Caco-2 (cell line): ENCODE measurements at regions not wholly inside any gene's neighbourhood (a gene's known extent, or its start where the extent isn't known, plus 50 kb on each side); places are given as distances from the start of the nearest gene placed in this dataset.

Experiments
- BruUV-seq: library from RNA; stranded (reverse); fragments of 400-500 nt; replicated peaks from 2 replicates; lab custom pipeline; 2021; lab: Mats Ljungman, UMichigan
- CTCF ChIA-PET: fragments of 300-600 bp; sonication (Branson Sonifier 250); formaldehyde crosslinking; loops from one replicate; lab custom pipeline; 2022; ENCODE audit warnings: antibody characterized with exemption; lab: Charles Lee
- POLR2A ChIA-PET: fragments of 300-600 bp; sonication (Branson Sonifier 250); formaldehyde crosslinking; loops from one replicate; lab custom pipeline; 2022; ENCODE audit warnings: antibody characterized with exemption; lab: Charles Lee
- DNase-seq, 2 experiments: peaks; one replicate each; pipeline versions ENCODE4 v3.0.0 to v3.0.0-alpha.2; 2020 to 2022
- H3K27me3 ChIP-seq: replicated peaks from 2 replicates; pipeline ENCODE4 v1.6.0; 2011; ENCODE audit warnings: low read length; ENCODE audit not compliant: control insufficient read depth, insufficient read depth
- H3K36me3 ChIP-seq: 2 replicates; pipeline ENCODE4 v1.5.1; 2011; ENCODE audit warnings: low read length; ENCODE audit not compliant: control insufficient read depth, insufficient read depth
- H3K4me1 ChIP-seq: fragments of 250-450 bp; sonication (Bioruptor Pico); 2 replicates; pipeline ENCODE4 v1.5.1; 2020; ENCODE audit warnings: mild to moderate bottlenecking
- H3K4me3 ChIP-seq: 2 replicates; pipeline ENCODE4 v1.5.1; 2011; ENCODE audit warnings: low read depth, mild to moderate bottlenecking, control low read depth, low read length
- H3K9me3 ChIP-seq: fragments of 250-450 bp; sonication (Bioruptor Pico); 2 replicates; pipeline ENCODE4 v1.5.1; 2020; ENCODE audit warnings: mild to moderate bottlenecking, moderate library complexity
- H3K27ac Mint-ChIP-seq: one replicate; pipeline ENCODE4 v1.8.0; 2022; ENCODE audit warnings: mixed read lengths; ENCODE audit not compliant: unreplicated experiment
- H3K27me3 Mint-ChIP-seq: one replicate; pipeline ENCODE4 v1.8.0; 2022; ENCODE audit warnings: mixed read lengths; ENCODE audit not compliant: insufficient read depth, unreplicated experiment
- H3K36me3 Mint-ChIP-seq: one replicate; pipeline ENCODE4 v1.8.0; 2022; ENCODE audit warnings: mild to moderate bottlenecking, mixed read lengths; ENCODE audit not compliant: insufficient read depth, unreplicated experiment
- H3K4me1 Mint-ChIP-seq: one replicate; pipeline ENCODE4 v1.8.0; 2022; ENCODE audit warnings: low read depth, mixed read lengths; ENCODE audit not compliant: unreplicated experiment
- H3K4me3 Mint-ChIP-seq: one replicate; pipeline ENCODE4 v1.8.0; 2022; ENCODE audit warnings: mild to moderate bottlenecking, moderate library complexity, mixed read lengths; ENCODE audit not compliant: unreplicated experiment
- H3K9me3 Mint-ChIP-seq: one replicate; pipeline ENCODE4 v1.8.0; 2022; ENCODE audit warnings: mixed read lengths; ENCODE audit not compliant: unreplicated experiment
- intact Hi-C: fragments of 100-400 bp; cut with micrococcal nuclease; formaldehyde crosslinking; loops from one replicate; pipeline ENCODE4 v1.10.0; 2022; ENCODE audit not compliant: unreplicated experiment
- TF ChIP-seq, protein P1 (sequence below), 2 experiments: fragments of 200-600 bp in 1 of 2; IDR thresholded peaks; 1 replicate in 1 of 2; 2 replicates in 1 of 2; pipeline versions ENCODE4 v1.5.1 to v1.8.0; 2011 to 2022; ENCODE audit warnings: antibody characterized with exemption in 1 of 2, control low read depth in 1 of 2, inconsistent platforms in 1 of 2, low read depth in 1 of 2, low read length in 1 of 2, mild to moderate bottlenecking in 1 of 2, moderate library complexity in 1 of 2; ENCODE audit not compliant: insufficient read depth in 1 of 2, severe bottlenecking in 1 of 2, unreplicated experiment in 1 of 2

DNA sequence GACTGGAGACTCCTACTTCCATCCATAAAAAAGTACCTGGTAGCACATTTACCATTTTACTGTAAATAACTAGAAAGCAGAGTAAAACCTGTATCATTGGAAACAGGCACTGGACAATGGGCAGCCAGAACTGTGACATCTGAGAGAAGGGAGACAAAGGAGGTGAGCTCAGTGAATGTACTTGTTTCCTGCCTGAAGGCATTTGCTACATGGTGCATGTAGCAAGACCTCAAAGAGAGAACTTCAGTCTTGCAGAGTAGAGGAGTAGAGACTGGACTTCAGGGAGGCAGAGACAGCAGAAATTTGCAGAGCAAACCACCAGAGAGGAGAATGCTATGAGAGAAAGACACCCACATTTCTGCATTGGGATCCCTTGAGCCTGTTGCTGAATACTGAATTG is 171.0 kb upstream of the CCN2 start:
- Mint-ChIP-seq H3K27me3 (peaks cover 6% of the 10 kb centered on the region), H3K4me1 (no peaks in the 10 kb centered on the region), H3K36me3 (no peaks in the 10 kb centered on the region), H3K27ac (no peak overlapping the region), H3K9me3 (peaks cover 4% of the 10 kb centered on the region), H3K4me3 (no peak overlapping the region)
- Histone ChIP-seq H3K36me3 (no peaks in the 10 kb centered on the region), H3K9me3 (no peaks in the 10 kb centered on the region), H3K4me3 (no peak overlapping the region), H3K27me3 (no peaks in the 10 kb centered on the region), H3K4me1 (no peaks in the 10 kb centered on the region)
- CTCF ChIA-PET: no interaction called here
- intact Hi-C loops: no loop called here
- no peak for DNase-seq
- TF ChIP-seq, protein P1, sequence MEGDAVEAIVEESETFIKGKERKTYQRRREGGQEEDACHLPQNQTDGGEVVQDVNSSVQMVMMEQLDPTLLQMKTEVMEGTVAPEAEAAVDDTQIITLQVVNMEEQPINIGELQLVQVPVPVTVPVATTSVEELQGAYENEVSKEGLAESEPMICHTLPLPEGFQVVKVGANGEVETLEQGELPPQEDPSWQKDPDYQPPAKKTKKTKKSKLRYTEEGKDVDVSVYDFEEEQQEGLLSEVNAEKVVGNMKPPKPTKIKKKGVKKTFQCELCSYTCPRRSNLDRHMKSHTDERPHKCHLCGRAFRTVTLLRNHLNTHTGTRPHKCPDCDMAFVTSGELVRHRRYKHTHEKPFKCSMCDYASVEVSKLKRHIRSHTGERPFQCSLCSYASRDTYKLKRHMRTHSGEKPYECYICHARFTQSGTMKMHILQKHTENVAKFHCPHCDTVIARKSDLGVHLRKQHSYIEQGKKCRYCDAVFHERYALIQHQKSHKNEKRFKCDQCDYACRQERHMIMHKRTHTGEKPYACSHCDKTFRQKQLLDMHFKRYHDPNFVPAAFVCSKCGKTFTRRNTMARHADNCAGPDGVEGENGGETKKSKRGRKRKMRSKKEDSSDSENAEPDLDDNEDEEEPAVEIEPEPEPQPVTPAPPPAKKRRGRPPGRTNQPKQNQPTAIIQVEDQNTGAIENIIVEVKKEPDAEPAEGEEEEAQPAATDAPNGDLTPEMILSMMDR (IDR thresholded peaks at IDR 0.05; ENCODE audit: insufficient read depth in 1 of 2, low read depth in 1 of 2, low read length in 1 of 2, severe bottlenecking in 1 of 2, unreplicated experiment in 1 of 2): no peak
- no TSS peak for BruUV-seq
- POLR2A ChIA-PET: no interaction called here

DNA sequence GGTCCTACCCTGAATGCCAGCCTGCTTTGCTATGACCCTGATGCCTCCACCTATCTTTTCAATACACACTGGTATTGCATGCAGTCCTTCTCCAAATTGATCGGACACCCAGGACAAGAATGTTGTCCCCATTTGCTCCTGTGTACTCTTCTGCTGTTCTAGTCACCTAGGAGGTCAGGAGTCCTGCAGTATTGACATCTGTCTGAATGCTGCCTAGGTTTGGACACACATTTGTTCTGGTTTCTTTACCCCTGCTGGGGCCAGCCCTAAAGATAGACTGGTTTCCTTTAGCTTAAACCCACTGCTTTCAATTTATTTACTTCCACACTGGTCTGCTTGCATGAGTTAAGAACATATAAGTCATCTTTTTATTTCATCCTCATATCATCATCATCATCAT is 167.0 kb upstream of the CCN2 start:
- CTCF ChIA-PET: no interaction called here
- H3K9me3 ChIP-seq: no peaks in the 10 kb centered on the region
- H3K4me1 ChIP-seq: no peaks in the 10 kb centered on the region
- no peaks in the 10 kb centered on the region for H3K36me3 ChIP-seq
- no peaks in the 10 kb centered on the region for H3K27me3 ChIP-seq
- H3K36me3 Mint-ChIP-seq: no peaks in the 10 kb centered on the region
- TF ChIP-seq, protein P1 (IDR thresholded peaks at IDR 0.05; ENCODE audit: insufficient read depth in 1 of 2, low read depth in 1 of 2, low read length in 1 of 2, severe bottlenecking in 1 of 2, unreplicated experiment in 1 of 2): no peak
- H3K27ac Mint-ChIP-seq: no peak overlapping the region
- no TSS peak for BruUV-seq
- no peaks in the 10 kb centered on the region for H3K4me1 Mint-ChIP-seq
- H3K4me3 ChIP-seq: no peak overlapping the region
- intact Hi-C loops: no loop called here
- POLR2A ChIA-PET: no interaction called here
- no peak for DNase-seq
- peaks cover 5% of the 10 kb centered on the region for H3K27me3 Mint-ChIP-seq
- H3K4me3 Mint-ChIP-seq: no peak overlapping the region
- no peaks in the 10 kb centered on the region for H3K9me3 Mint-ChIP-seq

DNA sequence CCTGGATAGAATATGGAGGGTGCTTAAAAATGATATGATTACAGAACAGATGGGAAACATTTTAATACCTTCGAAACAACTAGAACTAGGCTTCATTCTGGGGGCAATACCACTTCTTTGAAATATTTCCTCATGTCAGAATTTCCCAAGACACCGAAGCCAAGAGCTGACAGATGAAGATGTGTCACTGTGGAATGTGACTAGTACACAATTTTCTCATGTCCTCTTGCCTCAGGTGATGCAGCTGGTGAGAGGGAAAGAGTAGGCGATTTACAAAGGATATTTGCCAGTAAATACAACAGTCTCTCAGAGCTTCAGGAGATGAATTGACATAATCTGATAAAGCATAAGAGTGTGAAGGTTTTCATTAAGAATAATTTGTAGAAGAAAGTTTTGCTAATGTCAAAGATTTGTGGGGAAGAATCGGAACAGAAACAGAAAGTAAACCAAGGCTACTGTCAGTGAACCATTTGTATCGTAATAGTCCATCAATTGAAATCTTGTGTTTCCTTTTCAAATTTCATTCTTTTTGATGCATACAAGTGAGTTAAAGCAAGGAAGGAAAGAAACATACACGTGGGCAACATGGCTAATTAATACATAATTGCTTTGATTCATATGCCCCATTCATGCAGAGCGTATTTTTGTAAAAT is 164.7 kb upstream of the CCN2 start:
- no peaks in the 10 kb centered on the region for H3K9me3 Mint-ChIP-seq
- Histone ChIP-seq H3K9me3 (no peaks in the 10 kb centered on the region), H3K27me3 (no peaks in the 10 kb centered on the region), H3K4me1 (no peaks in the 10 kb centered on the region), H3K4me3 (no peak overlapping the region), H3K36me3 (no peaks in the 10 kb centered on the region)
- DNase-seq: no peak
- no peak overlapping the region for H3K27ac Mint-ChIP-seq
- no peaks in the 10 kb centered on the region for H3K36me3 Mint-ChIP-seq
- no TSS peak for BruUV-seq
- intact Hi-C loops: no loop called here
- TF ChIP-seq, protein P1 (IDR thresholded peaks at IDR 0.05; ENCODE audit: insufficient read depth in 1 of 2, low read depth in 1 of 2, low read length in 1 of 2, severe bottlenecking in 1 of 2, unreplicated experiment in 1 of 2): no peak
- POLR2A ChIA-PET: no interaction called here
- no peaks in the 10 kb centered on the region for H3K4me1 Mint-ChIP-seq
- H3K4me3 Mint-ChIP-seq: no peak overlapping the region
- CTCF ChIA-PET: no interaction called here
- peaks cover 3% of the 10 kb centered on the region for H3K27me3 Mint-ChIP-seq
